ENCODE measurements at regions not wholly inside any gene's neighbourhood (a gene's known extent, or its start where the extent isn't known, plus 50 kb on each side); places are given as distances from the start of the nearest gene placed in this dataset.

DNA sequence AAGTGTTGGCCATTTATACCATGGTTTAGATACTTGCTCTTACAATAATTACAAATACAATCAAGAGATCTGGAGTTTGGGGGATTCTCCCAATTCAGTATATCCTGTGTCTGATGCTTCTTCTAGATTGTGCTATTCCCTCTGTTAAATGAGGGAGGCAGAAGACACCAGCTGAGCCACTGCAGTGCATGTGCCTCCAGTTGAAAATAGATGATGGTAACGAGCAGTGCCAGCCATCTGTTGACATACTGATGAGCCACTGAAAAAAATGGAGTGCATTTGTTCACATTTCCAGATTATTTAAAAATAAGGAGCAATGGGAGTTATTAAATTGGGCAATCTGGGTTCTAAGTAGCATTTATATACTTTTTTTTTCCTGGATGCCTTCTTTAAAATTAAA, 1428.0 kb upstream of the TENM4 start:
- no peaks in the 10 kb centered on the region for H3K36me3 ChIP-seq (replicated peaks in 1 of 2)
- no peaks in the 10 kb centered on the region for H3K9me3 ChIP-seq (replicated peaks in 1 of 3)
- no peaks in the 10 kb centered on the region for H3K4me1 ChIP-seq (replicated peaks in 1 of 2)
- TF ChIP-seq POLR2A (IDR thresholded peaks at IDR 0.05) = no peak
- TF ChIP-seq CTCF (IDR thresholded peaks at IDR 0.05) = no peak
- no peak overlapping the region for H3K27ac ChIP-seq
- intact Hi-C loops (cut with DNase I) = no loop called here
- 71 to 77% (median 75%) methylated on average over 1 of the region's 1 CpG for WGBS, 4 donors
- no peak for DNase-seq
- no peaks in the 10 kb centered on the region for H3K27me3 ChIP-seq
- no peak overlapping the region for H3K4me3 ChIP-seq

GRCh38 chr11:80862011-80862410, 1421.2 kb upstream of the TENM4 start:
- no peak for DNase-seq
- H3K4me1 ChIP-seq (replicated peaks in 1 of 2) = no peaks in the 10 kb centered on the region
- H3K9me3 ChIP-seq (replicated peaks in 1 of 3) = no peaks in the 10 kb centered on the region
- intact Hi-C loops (cut with DNase I) = no loop called here
- TF ChIP-seq CTCF (IDR thresholded peaks at IDR 0.05) (no peak), POLR2A (IDR thresholded peaks at IDR 0.05) (no peak)
- H3K36me3 ChIP-seq (replicated peaks in 1 of 2) = no peaks in the 10 kb centered on the region
- no peak overlapping the region for H3K27ac ChIP-seq
- no peak overlapping the region for H3K4me3 ChIP-seq
- no peaks in the 10 kb centered on the region for H3K27me3 ChIP-seq
- WGBS, 4 donors = 78 to 91% (median 90%) methylated on average over 3 to 5 of the region's 5 CpGs

DNA sequence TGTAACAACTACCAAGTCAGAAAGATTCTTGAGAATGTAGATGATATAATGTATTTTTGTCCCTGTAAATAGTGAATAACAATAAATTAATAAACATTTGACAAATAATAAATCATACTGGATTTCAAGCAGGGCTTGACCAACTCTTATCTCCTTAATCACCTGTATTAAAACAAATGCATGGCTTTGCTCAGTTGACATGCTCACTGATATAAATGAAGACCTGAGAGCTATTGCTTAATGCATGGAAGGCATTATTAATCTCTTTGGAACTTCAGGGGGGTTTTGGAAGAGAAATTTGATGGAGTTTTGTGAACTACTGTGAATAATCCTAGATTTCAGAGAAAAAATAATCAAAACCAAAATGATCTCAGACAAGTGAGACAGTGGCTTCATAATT, 1420.4 kb upstream of the TENM4 start:
- Histone ChIP-seq H3K4me3 (no peak overlapping the region), H3K36me3 (replicated peaks in 1 of 2) (no peaks in the 10 kb centered on the region), H3K4me1 (replicated peaks in 1 of 2) (no peaks in the 10 kb centered on the region), H3K27ac (no peak overlapping the region), H3K9me3 (replicated peaks in 1 of 3) (no peaks in the 10 kb centered on the region), H3K27me3 (no peaks in the 10 kb centered on the region)
- intact Hi-C loops (cut with DNase I) = no loop called here
- TF ChIP-seq POLR2A (IDR thresholded peaks at IDR 0.05) (no peak), CTCF (IDR thresholded peaks at IDR 0.05) (no peak)
- no peak for DNase-seq

GRCh38 chr11:80860632-80861031, 1419.8 kb upstream of the TENM4 start:
- Histone ChIP-seq H3K4me3 (no peak overlapping the region), H3K27ac (no peak overlapping the region), H3K4me1 (replicated peaks in 1 of 2) (no peaks in the 10 kb centered on the region), H3K9me3 (replicated peaks in 1 of 3) (no peaks in the 10 kb centered on the region), H3K27me3 (no peaks in the 10 kb centered on the region), H3K36me3 (replicated peaks in 1 of 2) (no peaks in the 10 kb centered on the region)
- intact Hi-C loops (cut with DNase I) = no loop called here
- no peak for DNase-seq
- TF ChIP-seq CTCF (IDR thresholded peaks at IDR 0.05) (no peak), POLR2A (IDR thresholded peaks at IDR 0.05) (no peak)

Data from adrenal gland (tissue), 9 donors.